ENCODE measurements at regions not wholly inside any gene's neighbourhood (a gene's known extent, or its start where the extent isn't known, plus 50 kb on each side); places are given as distances from the start of the nearest gene placed in this dataset.

DNA sequence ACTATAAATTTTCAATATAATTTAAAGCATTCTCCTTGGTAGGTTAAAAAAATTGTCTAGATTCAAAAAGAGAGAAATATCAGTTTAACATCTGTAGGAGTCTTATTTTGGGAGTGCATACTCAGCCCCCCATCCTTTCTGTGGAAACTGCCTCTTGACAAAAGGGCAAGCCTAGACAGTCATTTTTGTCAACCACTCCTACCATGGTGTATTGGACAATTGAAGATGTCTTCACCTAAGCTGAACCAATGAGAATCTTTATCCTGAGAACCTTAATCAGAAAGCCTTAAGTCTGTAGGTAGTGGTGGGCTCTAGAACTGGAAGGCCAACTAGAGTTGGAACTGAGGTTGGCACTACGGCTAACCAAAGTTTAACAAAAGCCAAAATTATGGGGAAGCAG is 65.7 kb upstream of the MED13 start:
- DNase-seq (ENCODE audit: low read depth, low spot score) = no peak
- no peak overlapping the region for H3K4me3 ChIP-seq (ENCODE audit: low read depth, low read length)
- POLR2A ChIA-PET = no interaction called here
- TF ChIP-seq, protein P1, sequence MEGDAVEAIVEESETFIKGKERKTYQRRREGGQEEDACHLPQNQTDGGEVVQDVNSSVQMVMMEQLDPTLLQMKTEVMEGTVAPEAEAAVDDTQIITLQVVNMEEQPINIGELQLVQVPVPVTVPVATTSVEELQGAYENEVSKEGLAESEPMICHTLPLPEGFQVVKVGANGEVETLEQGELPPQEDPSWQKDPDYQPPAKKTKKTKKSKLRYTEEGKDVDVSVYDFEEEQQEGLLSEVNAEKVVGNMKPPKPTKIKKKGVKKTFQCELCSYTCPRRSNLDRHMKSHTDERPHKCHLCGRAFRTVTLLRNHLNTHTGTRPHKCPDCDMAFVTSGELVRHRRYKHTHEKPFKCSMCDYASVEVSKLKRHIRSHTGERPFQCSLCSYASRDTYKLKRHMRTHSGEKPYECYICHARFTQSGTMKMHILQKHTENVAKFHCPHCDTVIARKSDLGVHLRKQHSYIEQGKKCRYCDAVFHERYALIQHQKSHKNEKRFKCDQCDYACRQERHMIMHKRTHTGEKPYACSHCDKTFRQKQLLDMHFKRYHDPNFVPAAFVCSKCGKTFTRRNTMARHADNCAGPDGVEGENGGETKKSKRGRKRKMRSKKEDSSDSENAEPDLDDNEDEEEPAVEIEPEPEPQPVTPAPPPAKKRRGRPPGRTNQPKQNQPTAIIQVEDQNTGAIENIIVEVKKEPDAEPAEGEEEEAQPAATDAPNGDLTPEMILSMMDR (IDR thresholded peaks at IDR 0.05; ENCODE audit: insufficient read depth, low read length, missing control alignments) = no peak
- CTCF ChIA-PET = no interaction called here

DNA sequence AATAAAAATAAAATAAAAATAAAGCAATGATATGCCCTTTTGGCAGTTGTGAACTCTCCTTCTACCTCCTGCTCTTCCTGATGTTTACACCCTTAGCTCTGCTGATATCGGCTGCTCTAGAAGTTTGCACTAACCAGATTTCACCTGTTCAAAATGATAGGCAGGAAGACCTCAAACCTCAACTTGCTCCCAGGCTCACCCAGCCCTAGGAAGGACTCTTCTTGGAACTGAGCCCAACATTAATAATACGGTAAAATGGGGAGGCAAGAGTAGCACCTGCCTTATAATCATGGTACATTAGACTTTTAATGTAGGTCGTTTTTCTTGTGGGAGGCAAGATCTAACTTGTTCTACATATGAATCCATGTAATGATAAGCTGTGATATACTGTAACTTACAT is 61.2 kb upstream of the MED13 start:
- H3K4me3 ChIP-seq (ENCODE audit: low read depth, low read length) = no peak overlapping the region
- POLR2A ChIA-PET = no interaction called here
- TF ChIP-seq, protein P1 (IDR thresholded peaks at IDR 0.05; ENCODE audit: insufficient read depth, low read length, missing control alignments) = no peak
- no peak for DNase-seq (ENCODE audit: low read depth, low spot score)
- CTCF ChIA-PET = interaction anchor here (1.0 kb wide), 1 partner anchor 9 kb away, joined by 3 read pairs; no protein-coding TSS in a partner anchor

DNA sequence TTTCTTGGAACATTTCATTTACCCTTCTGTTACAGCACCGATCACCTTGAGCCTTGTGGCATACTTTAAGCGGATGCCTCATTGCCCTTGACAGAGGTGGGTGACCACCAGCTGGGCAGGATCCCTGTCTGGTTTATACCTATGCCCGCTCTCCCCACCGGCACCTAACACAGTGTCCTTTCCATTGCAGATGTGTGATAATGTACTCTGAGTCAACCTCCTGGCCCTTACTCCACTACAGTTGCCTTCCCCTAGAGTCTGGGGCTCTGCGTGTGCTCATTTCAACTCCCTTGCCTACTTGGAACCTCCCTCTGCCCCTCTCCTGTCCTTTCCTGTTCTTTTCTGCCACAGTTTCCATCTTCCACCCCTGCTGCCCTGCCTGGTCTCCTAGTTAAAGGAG is 60.2 kb upstream of the MED13 start:
- POLR2A ChIA-PET = no interaction called here
- no peak overlapping the region for H3K4me3 ChIP-seq (ENCODE audit: low read depth, low read length)
- CTCF ChIA-PET = no interaction called here
- TF ChIP-seq, protein P1 (IDR thresholded peaks at IDR 0.05; ENCODE audit: insufficient read depth, low read length, missing control alignments) = no peak
- no peak for DNase-seq (ENCODE audit: low read depth, low spot score)

DNA sequence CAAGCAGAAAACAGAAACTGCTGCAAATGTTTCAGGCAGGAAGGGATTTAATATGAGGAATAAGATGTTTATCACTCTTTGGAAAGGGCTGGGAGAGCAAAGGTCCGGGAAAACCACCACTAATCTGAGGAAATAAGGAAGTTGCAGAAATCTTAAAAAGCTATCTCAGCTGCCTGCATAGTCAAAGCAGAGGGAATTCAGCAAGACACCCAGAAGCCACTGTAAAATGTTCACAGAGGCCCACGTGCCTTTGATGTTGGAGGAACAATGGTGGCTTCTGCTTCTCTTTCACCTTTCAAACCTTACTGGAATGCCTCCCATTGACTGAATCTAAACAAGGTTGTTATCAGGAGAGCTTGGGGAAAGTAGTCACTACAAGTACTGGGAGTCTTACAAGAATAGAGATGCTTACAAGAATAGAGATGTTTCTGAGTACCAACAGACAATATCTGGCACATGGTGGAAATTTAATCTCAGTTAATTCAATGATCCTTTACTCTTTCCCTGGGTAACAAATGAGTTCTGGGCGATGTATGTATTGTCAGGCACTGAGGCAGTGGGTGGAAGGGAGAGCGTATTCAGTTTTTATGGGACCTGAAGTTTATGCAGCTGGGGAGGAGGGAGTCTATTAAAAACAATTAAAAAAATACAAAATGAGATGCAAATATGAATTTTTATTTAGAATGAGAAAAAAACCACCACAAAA is 56.1 kb upstream of the MED13 start:
- CTCF ChIA-PET = interaction anchor here (2.4 kb wide), 1 partner anchor 12 kb away, joined by 13 read pairs; no protein-coding TSS in a partner anchor
- POLR2A ChIA-PET = no interaction called here
- TF ChIP-seq, protein P1 (IDR thresholded peaks at IDR 0.05; ENCODE audit: insufficient read depth, low read length, missing control alignments) = no peak
- H3K4me3 ChIP-seq (ENCODE audit: low read depth, low read length) = no peak overlapping the region
- no peak for DNase-seq (ENCODE audit: low read depth, low spot score)

DNA sequence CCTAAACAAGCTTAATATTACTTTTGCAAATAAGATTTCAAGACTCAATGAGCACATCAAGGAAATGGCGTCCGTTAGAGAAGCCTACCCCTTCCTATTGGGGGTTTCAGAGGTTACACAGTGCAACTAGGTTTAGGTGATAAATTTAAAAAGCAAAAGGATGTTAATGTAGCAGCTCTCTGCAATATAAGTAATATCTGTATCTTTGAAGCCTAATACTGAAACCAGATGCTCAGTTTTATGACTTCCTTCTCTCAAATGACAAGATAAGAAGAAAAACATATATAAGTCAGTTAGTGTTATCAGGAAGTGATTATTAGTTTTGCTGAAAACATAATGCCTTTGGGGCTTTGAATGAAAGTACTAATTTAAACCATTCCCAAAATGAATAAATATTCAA is 54.3 kb upstream of the MED13 start:
- ChIA-PET CTCF (interaction anchor here (0.9 kb wide), 1 partner anchor 10 kb away, joined by 3 read pairs; no protein-coding TSS in a partner anchor), POLR2A (no interaction called here)
- H3K4me3 ChIP-seq (ENCODE audit: low read depth, low read length) = no peak overlapping the region
- TF ChIP-seq, protein P1 (IDR thresholded peaks at IDR 0.05; ENCODE audit: insufficient read depth, low read length, missing control alignments) = no peak
- no peak for DNase-seq (ENCODE audit: low read depth, low spot score)

Measured in AG04449 (cell line).